ENCODE measurements at regions not wholly inside any gene's neighbourhood (a gene's known extent, or its start where the extent isn't known, plus 50 kb on each side); places are given as distances from the start of the nearest gene placed in this dataset.

- no peaks in the 10 kb centered on the region for H3K9me2 ChIP-seq (replicated peaks; ENCODE audit: insufficient read depth, low read length)
- no peaks in the 10 kb centered on the region for H3K79me2 ChIP-seq (ENCODE audit: insufficient read depth, low read length)
- H3K4me3 ChIP-seq (ENCODE audit: insufficient read depth, low read length, poor library complexity, severe bottlenecking) = no peak overlapping the region
- H3K27me3 ChIP-seq (ENCODE audit: low read length) = no peaks in the 10 kb centered on the region
- H3K9me3 ChIP-seq (ENCODE audit: insufficient read depth, low read length) = no peaks in the 10 kb centered on the region
- no peak overlapping the region for H3K27ac ChIP-seq (ENCODE audit: low read depth, low read length)
- H3K9ac ChIP-seq (ENCODE audit: low read length) = no peak overlapping the region
- no peaks in the 10 kb centered on the region for H4K20me1 ChIP-seq (ENCODE audit: low read depth, low read length)
- H3K4me2 ChIP-seq (ENCODE audit: low read depth, low read length, poor library complexity, severe bottlenecking) = no peak overlapping the region
- TF ChIP-seq, protein P1, sequence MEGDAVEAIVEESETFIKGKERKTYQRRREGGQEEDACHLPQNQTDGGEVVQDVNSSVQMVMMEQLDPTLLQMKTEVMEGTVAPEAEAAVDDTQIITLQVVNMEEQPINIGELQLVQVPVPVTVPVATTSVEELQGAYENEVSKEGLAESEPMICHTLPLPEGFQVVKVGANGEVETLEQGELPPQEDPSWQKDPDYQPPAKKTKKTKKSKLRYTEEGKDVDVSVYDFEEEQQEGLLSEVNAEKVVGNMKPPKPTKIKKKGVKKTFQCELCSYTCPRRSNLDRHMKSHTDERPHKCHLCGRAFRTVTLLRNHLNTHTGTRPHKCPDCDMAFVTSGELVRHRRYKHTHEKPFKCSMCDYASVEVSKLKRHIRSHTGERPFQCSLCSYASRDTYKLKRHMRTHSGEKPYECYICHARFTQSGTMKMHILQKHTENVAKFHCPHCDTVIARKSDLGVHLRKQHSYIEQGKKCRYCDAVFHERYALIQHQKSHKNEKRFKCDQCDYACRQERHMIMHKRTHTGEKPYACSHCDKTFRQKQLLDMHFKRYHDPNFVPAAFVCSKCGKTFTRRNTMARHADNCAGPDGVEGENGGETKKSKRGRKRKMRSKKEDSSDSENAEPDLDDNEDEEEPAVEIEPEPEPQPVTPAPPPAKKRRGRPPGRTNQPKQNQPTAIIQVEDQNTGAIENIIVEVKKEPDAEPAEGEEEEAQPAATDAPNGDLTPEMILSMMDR (IDR thresholded peaks at IDR 0.05; ENCODE audit: insufficient read depth, low read length, poor library complexity, severe bottlenecking) = no peak
- no peak for TF ChIP-seq EZH2phosphoT487 (conservative IDR thresholded peaks at IDR 0.05; ENCODE audit: low read length)
- H2AFZ ChIP-seq (ENCODE audit: low read depth, low read length, severe bottlenecking) = no peak overlapping the region
- no peaks in the 10 kb centered on the region for H3K36me3 ChIP-seq (ENCODE audit: low read length)
- H3F3A ChIP-seq (ENCODE audit: insufficient read depth) = no peaks in the 10 kb centered on the region
These were observed 254.4 kb downstream of the KTN1 start for GRCh38 chr14:55834390-55834789.

GRCh38 chr14:55835985-55836384, 256.0 kb downstream of the KTN1 start:
- TF ChIP-seq, protein P1 (IDR thresholded peaks at IDR 0.05; ENCODE audit: insufficient read depth, low read length, poor library complexity, severe bottlenecking) = no peak
- TF ChIP-seq EZH2phosphoT487 (conservative IDR thresholded peaks at IDR 0.05; ENCODE audit: low read length) = no peak
- no peaks in the 10 kb centered on the region for H3K79me2 ChIP-seq (ENCODE audit: insufficient read depth, low read length)
- no peaks in the 10 kb centered on the region for H3K9me2 ChIP-seq (replicated peaks; ENCODE audit: insufficient read depth, low read length)
- no peak overlapping the region for H2AFZ ChIP-seq (ENCODE audit: low read depth, low read length, severe bottlenecking)
- no peak overlapping the region for H3K4me2 ChIP-seq (ENCODE audit: low read depth, low read length, poor library complexity, severe bottlenecking)
- H3K9ac ChIP-seq (ENCODE audit: low read length) = no peak overlapping the region
- H3K9me3 ChIP-seq (ENCODE audit: insufficient read depth, low read length) = no peaks in the 10 kb centered on the region
- no peaks in the 10 kb centered on the region for H3K27me3 ChIP-seq (ENCODE audit: low read length)
- H4K20me1 ChIP-seq (ENCODE audit: low read depth, low read length) = no peaks in the 10 kb centered on the region
- H3K36me3 ChIP-seq (ENCODE audit: low read length) = no peaks in the 10 kb centered on the region
- no peaks in the 10 kb centered on the region for H3F3A ChIP-seq (ENCODE audit: insufficient read depth)
- no peak overlapping the region for H3K4me3 ChIP-seq (ENCODE audit: insufficient read depth, low read length, poor library complexity, severe bottlenecking)
- H3K27ac ChIP-seq (ENCODE audit: low read depth, low read length) = no peak overlapping the region

- TF ChIP-seq, protein P1 (IDR thresholded peaks at IDR 0.05; ENCODE audit: insufficient read depth, low read length, poor library complexity, severe bottlenecking) = no peak
- TF ChIP-seq EZH2phosphoT487 (conservative IDR thresholded peaks at IDR 0.05; ENCODE audit: low read length) = no peak
- Histone ChIP-seq H3K4me3 (ENCODE audit: insufficient read depth, low read length, poor library complexity, severe bottlenecking) (no peak overlapping the region), H3K4me2 (ENCODE audit: low read depth, low read length, poor library complexity, severe bottlenecking) (no peak overlapping the region), H3K27me3 (ENCODE audit: low read length) (no peaks in the 10 kb centered on the region), H3K9ac (ENCODE audit: low read length) (no peak overlapping the region), H3K9me2 (replicated peaks; ENCODE audit: insufficient read depth, low read length) (no peaks in the 10 kb centered on the region), H3K27ac (ENCODE audit: low read depth, low read length) (no peak overlapping the region), H2AFZ (ENCODE audit: low read depth, low read length, severe bottlenecking) (no peak overlapping the region), H3K79me2 (ENCODE audit: insufficient read depth, low read length) (no peaks in the 10 kb centered on the region), H3F3A (ENCODE audit: insufficient read depth) (no peaks in the 10 kb centered on the region), H3K9me3 (ENCODE audit: insufficient read depth, low read length) (no peaks in the 10 kb centered on the region), H4K20me1 (ENCODE audit: low read depth, low read length) (no peaks in the 10 kb centered on the region), H3K36me3 (ENCODE audit: low read length) (no peaks in the 10 kb centered on the region)
These were observed 257.5 kb downstream of the KTN1 start for GRCh38 chr14:55837467-55837866.
